GM19438 (cell line): ENCODE measurements at regions not wholly inside any gene's neighbourhood (a gene's known extent, or its start where the extent isn't known, plus 50 kb on each side); places are given as distances from the start of the nearest gene placed in this dataset.

ENCODE experiments used
- ATAC-seq: cut with Tn5 transposase; IDR thresholded peaks from one replicate; pipeline ENCODE4 v1.9.1; 2021; ENCODE audit warnings: low read depth; ENCODE audit not compliant: unreplicated experiment

DNA sequence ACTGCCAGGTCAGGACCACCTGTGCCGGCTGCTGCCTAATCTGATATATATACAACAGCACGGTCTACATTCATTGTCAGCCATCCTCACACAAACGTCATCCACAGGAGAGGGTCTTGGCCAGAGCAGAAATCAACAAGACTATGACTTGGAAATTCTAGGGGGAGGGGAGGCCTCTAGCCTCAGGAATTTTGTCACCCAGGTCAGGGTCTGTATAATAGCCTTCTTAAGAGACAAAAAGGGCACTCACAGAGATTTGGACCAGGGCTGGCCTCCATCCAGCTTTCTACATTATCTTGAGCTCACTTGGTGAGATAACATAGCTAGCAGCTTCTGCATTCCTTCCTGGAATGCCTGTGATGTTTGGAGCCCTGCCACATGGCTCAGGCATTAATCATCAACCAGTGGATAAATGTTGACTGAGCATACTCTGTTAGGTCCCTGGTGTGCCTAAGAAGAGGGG lies 50.4 kb upstream of the CTIF start:
- no peak for ATAC-seq

DNA sequence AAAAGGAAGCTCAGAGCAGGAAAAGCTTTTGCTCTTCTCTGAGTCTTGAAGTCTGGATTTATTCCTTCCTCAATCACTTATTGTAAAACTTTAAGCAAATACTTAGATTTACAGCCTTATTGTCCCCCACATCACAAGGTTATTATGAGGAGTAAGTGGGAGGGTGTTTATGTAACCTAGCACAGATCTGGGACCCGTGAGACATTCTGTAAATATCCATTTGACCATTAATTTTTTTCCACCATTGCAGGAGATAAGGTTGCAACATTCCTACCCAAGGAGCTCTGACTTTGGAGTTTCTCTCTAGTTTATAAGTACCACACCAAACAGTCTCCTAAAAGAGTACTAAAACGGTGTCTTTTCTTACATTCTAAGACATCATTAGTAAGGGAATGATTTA lies 52.1 kb upstream of the CTIF start:
- no peak for ATAC-seq

DNA sequence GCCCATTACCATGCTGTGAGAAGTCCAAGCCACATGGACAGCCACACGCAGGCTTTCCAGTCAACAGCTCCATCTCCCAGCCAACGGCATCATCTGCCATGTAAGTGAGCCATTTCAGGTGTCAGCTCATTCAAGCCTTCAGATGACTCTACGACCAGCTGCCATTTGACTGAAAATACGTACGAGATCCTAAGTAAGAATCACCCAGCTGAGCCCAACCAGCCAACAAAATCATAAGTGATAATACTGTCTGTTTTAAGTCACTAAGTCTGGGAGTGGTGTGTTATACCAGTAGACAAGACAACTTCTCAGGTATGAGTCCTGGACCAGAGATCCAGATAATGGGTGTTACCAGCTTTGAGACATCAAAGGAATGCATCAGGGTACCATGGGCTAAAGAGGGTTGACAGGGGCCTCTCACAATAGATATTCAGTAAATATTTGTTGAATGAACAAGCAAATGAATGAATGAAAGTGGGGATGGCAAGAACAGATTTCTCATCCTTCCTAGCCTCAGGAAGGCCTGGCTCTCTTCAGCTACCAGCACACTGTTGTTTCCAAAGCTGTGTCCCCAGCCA lies 52.9 kb upstream of the CTIF start:
- no peak for ATAC-seq

DNA sequence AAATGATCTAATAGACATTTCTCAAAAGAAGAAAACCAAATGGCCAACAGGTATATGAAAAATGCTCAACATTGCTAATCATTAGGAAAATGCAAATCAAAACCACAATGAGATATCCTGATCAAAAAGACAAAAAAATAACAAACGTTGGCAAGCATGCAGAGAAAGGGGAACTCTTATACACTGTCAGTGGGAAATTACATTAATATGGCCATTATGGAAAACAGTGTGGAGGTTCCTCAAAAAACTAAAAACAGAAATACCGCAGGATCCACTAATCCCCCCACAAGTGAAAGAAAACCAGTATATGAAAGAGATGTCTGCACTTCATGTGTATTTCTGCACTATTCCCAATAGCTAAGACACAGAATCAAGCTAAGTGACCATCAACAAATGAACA lies 57.7 kb upstream of the CTIF start:
- no peak for ATAC-seq

DNA sequence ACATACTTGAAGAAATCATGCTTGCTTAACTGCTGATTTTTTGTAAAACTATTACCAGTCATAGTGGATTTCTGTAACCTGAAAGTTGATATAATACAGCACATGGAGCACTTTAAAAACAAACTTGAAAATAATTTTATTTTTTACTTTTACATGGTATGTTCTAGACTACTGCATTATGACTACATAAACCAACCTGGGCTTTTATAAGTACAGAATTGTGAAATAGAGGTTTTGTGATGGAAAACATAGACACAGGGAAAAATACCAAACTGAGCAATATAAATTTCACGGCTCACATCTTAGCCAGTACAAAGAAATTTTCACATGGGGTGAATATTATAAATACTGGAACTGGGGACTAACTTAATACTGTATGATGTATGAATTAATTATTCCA lies 59.3 kb upstream of the CTIF start:
- ATAC-seq = no peak

DNA sequence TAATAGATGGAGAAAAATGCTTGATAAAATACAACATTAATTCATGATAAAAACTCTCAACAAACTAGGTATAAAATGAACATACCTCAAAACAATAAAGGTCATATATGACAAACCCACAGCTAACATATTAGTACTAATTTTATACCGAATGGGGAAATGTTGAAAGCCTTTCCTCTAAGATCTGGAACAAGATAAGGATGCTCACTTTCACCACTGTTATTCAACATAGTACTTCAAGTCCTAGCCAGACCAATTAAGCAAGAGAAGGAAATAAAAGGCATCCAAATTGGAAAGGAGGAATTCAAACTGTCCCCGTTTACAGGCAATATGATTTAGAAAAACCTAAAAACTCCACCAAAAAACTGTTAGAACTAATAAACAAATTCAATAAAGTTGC lies 61.5 kb upstream of the CTIF start:
- ATAC-seq = no peak

DNA sequence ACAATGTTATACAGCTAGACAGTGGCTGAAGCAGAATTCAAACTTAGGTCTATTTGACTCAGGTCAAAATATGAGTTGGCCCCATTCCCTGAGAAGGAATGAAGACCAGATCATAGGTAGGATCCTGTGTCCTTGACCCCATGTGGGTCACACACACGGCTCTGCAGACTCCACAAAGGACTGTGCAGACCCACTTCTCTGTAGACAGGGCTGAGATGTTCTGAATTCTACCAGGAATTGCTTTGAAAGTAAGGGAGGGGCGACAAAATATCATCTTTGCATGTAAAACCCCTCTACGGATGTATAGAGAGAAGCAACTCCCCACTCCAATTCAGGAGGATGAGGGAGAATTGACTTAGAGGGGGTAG lies 62.3 kb upstream of the CTIF start:
- no peak for ATAC-seq

DNA sequence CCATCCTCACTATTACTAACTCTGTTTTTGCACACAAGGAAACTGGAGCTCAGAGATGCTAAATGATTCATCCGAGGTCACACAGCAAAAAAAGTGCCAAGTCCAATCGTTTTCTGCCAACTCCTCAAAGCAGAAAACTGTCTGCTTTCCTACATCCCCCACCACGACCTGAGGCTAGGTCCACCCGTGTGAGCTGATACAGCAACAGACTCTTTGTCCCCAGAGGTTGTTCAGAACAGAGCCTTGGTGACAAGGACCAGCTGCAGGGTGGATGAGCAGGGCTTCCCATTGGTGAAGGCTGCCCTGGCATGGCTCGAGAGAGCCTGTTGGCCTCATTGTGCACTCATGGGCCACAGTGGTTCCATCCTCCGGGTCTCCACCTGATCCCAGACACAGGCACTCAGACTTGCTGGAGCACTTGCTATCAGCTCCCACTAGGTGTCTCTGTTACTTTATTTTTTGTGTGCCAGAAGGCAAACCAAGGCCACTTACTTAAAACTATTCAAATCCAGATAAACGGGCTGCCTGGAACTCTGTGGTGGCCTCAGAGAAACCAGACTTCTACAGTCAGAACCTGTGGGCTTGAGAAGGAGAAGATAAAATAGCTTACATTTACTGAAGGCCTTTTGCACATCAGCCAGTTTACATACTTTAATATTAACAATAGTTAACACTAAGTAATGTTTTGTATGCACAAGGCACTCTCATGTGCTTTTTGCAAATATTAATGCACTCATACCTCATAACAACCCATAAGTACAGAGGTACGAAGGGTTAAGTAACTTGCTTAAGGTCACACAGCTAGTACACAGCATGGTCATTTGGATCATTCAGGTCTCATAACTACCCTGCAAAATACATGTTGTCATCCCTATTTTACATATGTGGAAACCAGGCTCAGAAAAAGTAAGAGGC lies 62.9 kb upstream of the CTIF start:
- peak; percentile 54 for ATAC-seq

DNA sequence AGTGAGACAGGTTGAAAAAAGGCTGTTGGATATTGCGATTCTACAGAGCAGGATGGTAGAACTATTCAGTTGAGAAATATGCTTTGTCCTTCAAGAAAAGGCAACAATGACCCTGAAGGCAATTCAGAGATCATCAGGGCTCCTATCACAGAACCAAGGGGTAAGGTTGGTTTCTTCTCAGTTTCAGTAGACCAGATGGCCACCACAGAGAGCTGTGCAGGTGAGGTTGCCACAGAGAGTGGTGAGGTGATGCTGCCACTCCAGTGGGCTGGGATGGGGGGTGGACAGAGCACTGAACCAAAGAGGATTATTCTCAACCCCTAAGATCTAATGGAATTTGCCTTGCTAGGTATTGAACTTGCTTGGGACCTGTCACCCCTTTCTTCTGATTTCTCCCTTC lies 64.6 kb upstream of the ZBTB7C start:
- no peak for ATAC-seq

DNA sequence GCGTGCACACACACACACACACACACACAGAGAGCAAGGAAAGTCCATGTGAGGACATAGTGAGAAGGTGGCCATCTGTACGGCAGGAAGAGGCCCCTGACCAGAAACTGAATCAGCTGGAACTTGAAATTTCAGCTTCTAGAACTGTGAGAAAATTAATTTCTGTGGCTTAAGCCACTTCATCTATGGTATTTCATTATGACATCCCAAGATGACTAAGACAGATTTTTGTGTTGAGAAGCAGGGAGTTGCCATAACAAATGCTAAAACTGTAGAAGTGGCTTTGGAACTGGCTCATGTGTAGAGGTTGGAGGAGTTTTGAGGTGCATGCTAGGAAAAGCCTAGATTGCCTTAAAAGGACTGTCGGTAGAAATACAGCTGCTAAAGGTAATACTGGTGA lies 63.4 kb upstream of the ZBTB7C start:
- no peak for ATAC-seq

DNA sequence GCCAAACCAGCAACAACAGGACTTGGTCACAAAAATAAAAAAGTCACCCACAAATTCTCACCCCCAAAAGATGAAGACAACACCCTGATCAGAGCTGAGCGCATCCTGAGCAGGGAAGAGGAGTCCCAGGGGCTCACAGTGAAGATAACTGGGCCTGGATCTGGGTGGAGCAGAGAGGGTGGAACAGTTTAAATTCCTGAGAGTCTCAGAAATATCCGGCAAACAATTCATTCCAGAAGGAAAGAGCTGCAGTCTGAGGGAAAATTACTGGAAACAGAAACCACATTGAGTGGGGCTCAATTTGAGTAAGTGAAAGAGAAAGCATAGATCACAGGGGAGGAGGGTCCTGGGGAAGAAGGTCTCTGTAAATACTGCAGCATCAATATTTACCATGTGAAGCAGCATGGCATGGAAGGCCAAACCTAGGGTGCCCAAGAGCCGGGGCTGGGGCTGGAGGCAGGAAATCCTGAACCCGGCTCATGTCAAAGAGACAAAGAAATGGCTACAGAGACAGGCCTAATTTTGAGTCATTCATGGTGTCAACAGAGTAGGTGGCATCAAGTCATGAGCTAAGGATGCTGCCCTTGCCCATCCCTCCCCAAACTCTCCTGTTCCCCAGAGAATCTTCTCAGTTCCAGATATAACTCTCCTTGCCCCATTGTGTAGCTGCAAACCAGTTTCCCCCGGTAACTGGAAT lies 61.4 kb upstream of the ZBTB7C start:
- no peak for ATAC-seq

DNA sequence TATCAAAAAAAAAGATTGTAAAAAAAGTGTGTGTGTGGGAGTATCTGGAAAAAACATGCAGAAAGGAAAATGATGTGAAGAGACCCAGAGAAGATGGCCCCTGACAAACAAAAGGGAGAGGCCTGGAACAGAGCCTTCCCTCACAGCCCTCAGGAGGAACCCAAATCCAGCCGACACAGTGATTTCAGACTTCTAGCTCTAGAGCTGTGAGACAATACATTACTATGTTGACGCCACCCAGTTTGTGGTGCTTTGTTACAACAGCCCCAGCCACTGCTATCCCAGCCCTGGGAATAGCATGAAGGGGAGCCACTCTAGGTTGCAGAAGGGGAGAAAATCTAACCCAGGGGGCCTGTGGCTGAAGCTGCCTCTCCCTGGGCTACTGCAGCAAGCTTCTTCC lies 59.0 kb upstream of the ZBTB7C start:
- ATAC-seq = no peak

DNA sequence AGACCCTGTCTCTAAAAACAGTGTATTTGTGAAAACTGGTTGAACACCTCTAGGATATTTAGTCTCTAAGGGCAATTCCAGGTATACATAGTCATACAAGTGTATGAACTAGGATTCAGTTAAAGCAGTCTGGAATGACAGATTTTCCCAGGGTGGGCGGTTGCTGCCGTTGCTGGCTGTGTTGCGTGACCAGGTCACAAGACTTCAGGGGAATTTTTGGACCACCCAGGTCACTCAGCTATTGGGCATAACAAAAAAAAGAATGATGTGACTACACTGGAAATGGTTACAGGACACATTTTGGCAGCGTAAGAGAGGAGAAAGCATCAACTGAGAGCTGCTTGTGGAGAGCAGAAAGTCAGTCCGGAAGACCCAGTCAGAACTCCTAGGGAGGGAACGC lies 58.0 kb upstream of the ZBTB7C start:
- ATAC-seq = no peak

DNA sequence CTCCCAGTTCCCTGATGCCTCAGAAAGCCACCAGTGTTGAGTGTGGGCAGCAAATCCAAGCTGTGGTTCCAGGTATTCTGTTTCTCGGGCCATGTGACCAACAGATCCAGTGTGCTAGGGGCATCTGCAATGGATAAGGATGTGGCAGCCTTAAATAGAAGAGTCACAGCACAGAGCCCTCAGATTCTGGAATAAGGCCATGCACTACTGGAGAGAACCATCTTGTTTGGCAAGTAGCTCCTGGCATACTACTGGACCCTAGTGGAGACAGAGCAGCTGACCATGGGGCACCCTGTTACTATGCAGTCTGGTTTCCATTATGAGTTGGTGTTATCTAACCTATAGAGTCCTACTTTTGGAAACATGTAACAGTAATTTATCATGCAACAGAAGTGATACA lies 53.3 kb upstream of the ZBTB7C start:
- no peak for ATAC-seq

DNA sequence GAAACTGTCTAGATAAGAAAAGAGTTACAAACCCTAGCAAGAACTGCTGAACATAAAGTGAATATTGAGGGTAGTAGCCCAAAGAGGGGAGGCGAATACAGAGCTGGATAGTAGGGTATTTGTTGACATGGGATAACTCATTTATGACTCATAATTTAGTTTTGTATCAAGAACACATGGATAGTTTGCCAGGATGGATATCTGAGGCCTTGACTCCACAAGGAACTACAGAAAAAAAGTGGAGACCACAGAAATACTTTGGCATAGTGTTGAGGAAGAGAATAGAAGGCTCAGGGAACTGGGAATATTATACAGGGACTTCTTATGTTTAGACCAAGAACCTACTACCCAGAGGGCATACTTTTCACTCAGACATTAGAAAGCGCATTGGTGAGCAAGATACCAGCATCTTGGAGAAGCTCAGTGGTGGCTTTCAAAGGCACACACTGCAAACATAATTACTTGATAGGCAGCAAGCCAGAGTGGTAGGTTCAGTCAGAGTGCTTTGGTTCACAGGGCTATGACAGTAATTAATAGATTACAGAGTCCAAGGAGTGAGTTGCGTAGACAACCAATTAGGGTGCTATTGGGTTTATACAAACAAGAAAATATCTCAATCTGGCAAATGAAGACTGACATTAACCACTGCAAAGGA lies 51.9 kb upstream of the ZBTB7C start:
- ATAC-seq = no peak

DNA sequence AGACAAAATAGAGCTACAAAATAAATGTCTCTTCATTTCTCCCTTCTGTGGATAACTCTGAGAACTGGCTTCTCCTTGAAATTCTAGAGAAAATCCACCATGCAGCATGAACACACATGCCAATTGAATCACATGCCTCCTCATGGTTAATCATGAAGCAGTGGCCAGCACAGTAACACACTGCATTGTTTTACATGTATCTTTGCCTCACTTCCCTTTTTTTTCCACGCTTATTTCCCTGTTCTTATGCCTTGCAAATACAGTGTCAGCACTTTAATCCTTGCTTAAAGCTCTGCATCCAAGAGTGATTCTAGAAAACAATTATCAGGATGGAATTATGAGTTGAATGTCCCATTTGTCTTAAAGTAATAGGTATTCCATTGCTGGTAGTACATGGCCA lies 50.3 kb upstream of the ZBTB7C start:
- no peak for ATAC-seq

DNA sequence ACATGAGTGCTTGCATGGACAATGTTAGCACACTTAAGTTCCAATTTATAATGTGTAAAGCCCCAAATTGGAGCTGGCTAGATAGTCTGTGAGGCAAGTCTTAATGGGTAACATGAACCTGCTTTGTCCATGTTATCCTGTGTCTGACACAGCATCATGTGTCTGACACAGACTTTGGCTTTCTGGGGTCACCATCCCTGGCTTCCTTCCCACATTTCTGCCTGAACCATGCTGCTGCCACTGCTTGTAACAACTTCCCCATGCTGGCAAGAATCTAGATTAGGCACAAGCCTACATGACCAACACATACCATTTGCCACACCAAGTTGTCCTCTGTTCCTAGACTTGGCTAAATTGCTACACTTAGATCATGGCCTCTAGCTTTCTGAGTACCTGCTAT lies 49.8 kb upstream of the ZBTB7C start:
- no peak for ATAC-seq
